ENCODE measurements at regions not wholly inside any gene's neighbourhood (a gene's known extent, or its start where the extent isn't known, plus 50 kb on each side); places are given as distances from the start of the nearest gene placed in this dataset.

- POLR2A ChIA-PET = no interaction called here
- H3K9me3 Mint-ChIP-seq (ENCODE audit: unreplicated experiment) = no peaks in the 10 kb centered on the region
- no TSS peak for BruUV-seq (replicated peaks)
These were observed 1022.7 kb upstream of the CITED2 start for GRCh38 chr6:140397106-140397505.

GRCh38 chr6:140393665-140394540 is 1019.5 kb upstream of the CITED2 start:
- peaks cover 3% of the 10 kb centered on the region for H3K27me3 Mint-ChIP-seq (ENCODE audit: insufficient read depth, unreplicated experiment)
- CTCF ChIA-PET = no interaction called here
- POLR2A ChIA-PET = no interaction called here
- DNase-seq = no peak
- no peaks in the 10 kb centered on the region for H3K4me1 Mint-ChIP-seq (ENCODE audit: low read depth, unreplicated experiment)
- intact Hi-C loops (cut with micrococcal nuclease; ENCODE audit: unreplicated experiment) = no loop called here
- H3K9me3 Mint-ChIP-seq (ENCODE audit: unreplicated experiment) = no peaks in the 10 kb centered on the region
- no peaks in the 10 kb centered on the region for H3K9me3 ChIP-seq
- no peak overlapping the region for H3K4me3 Mint-ChIP-seq (ENCODE audit: unreplicated experiment)
- TF ChIP-seq, protein P1, sequence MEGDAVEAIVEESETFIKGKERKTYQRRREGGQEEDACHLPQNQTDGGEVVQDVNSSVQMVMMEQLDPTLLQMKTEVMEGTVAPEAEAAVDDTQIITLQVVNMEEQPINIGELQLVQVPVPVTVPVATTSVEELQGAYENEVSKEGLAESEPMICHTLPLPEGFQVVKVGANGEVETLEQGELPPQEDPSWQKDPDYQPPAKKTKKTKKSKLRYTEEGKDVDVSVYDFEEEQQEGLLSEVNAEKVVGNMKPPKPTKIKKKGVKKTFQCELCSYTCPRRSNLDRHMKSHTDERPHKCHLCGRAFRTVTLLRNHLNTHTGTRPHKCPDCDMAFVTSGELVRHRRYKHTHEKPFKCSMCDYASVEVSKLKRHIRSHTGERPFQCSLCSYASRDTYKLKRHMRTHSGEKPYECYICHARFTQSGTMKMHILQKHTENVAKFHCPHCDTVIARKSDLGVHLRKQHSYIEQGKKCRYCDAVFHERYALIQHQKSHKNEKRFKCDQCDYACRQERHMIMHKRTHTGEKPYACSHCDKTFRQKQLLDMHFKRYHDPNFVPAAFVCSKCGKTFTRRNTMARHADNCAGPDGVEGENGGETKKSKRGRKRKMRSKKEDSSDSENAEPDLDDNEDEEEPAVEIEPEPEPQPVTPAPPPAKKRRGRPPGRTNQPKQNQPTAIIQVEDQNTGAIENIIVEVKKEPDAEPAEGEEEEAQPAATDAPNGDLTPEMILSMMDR (IDR thresholded peaks at IDR 0.05; ENCODE audit: insufficient read depth in 1 of 2, low read depth in 1 of 2, low read length in 1 of 2, severe bottlenecking in 1 of 2, unreplicated experiment in 1 of 2) = no peak
- H3K27me3 ChIP-seq (replicated peaks; ENCODE audit: control insufficient read depth, insufficient read depth, low read length) = no peaks in the 10 kb centered on the region
- H3K4me1 ChIP-seq = no peaks in the 10 kb centered on the region
- H3K27ac Mint-ChIP-seq (ENCODE audit: unreplicated experiment) = no peak overlapping the region
- no peaks in the 10 kb centered on the region for H3K36me3 ChIP-seq (ENCODE audit: control insufficient read depth, insufficient read depth, low read length)
- H3K4me3 ChIP-seq (ENCODE audit: low read depth, low read length) = no peak overlapping the region
- no TSS peak for BruUV-seq (replicated peaks)
- no peaks in the 10 kb centered on the region for H3K36me3 Mint-ChIP-seq (ENCODE audit: insufficient read depth, unreplicated experiment)

More at GRCh38 chr6:140397106-140397505, 1022.7 kb upstream of the CITED2 start:
- no peaks in the 10 kb centered on the region for H3K27me3 ChIP-seq (replicated peaks; ENCODE audit: control insufficient read depth, insufficient read depth, low read length)
- H3K4me3 ChIP-seq (ENCODE audit: low read depth, low read length) = no peak overlapping the region
- H3K9me3 ChIP-seq = no peaks in the 10 kb centered on the region
- no peak for DNase-seq
- intact Hi-C loops (cut with micrococcal nuclease; ENCODE audit: unreplicated experiment) = no loop called here
- H3K4me3 Mint-ChIP-seq (ENCODE audit: unreplicated experiment) = no peak overlapping the region
- TF ChIP-seq, protein P1 (IDR thresholded peaks at IDR 0.05; ENCODE audit: insufficient read depth in 1 of 2, low read depth in 1 of 2, low read length in 1 of 2, severe bottlenecking in 1 of 2, unreplicated experiment in 1 of 2) = no peak
- no peaks in the 10 kb centered on the region for H3K27me3 Mint-ChIP-seq (ENCODE audit: insufficient read depth, unreplicated experiment)
- H3K27ac Mint-ChIP-seq (ENCODE audit: unreplicated experiment) = no peak overlapping the region
- CTCF ChIA-PET = no interaction called here
- no peaks in the 10 kb centered on the region for H3K4me1 ChIP-seq
- H3K36me3 Mint-ChIP-seq (ENCODE audit: insufficient read depth, unreplicated experiment) = no peaks in the 10 kb centered on the region
- no peaks in the 10 kb centered on the region for H3K36me3 ChIP-seq (ENCODE audit: control insufficient read depth, insufficient read depth, low read length)
- H3K4me1 Mint-ChIP-seq (ENCODE audit: low read depth, unreplicated experiment) = no peaks in the 10 kb centered on the region

- no TSS peak for BruUV-seq (replicated peaks)
- Mint-ChIP-seq H3K27ac (ENCODE audit: unreplicated experiment) (no peak overlapping the region), H3K27me3 (ENCODE audit: insufficient read depth, unreplicated experiment) (peaks cover 3% of the 10 kb centered on the region), H3K36me3 (ENCODE audit: insufficient read depth, unreplicated experiment) (no peaks in the 10 kb centered on the region), H3K4me3 (ENCODE audit: unreplicated experiment) (no peak overlapping the region), H3K9me3 (ENCODE audit: unreplicated experiment) (peaks cover 19% of the 10 kb centered on the region), H3K4me1 (ENCODE audit: low read depth, unreplicated experiment) (no peaks in the 10 kb centered on the region)
- no peak overlapping the region for H3K4me3 ChIP-seq (ENCODE audit: low read depth, low read length)
- DNase-seq = no peak
- no peaks in the 10 kb centered on the region for H3K9me3 ChIP-seq
- TF ChIP-seq, protein P1 (IDR thresholded peaks at IDR 0.05; ENCODE audit: insufficient read depth in 1 of 2, low read depth in 1 of 2, low read length in 1 of 2, severe bottlenecking in 1 of 2, unreplicated experiment in 1 of 2) = no peak
- no peaks in the 10 kb centered on the region for H3K4me1 ChIP-seq
- ChIA-PET CTCF (no interaction called here), POLR2A (no interaction called here)
- intact Hi-C loops (cut with micrococcal nuclease; ENCODE audit: unreplicated experiment) = no loop called here
- no peaks in the 10 kb centered on the region for H3K27me3 ChIP-seq (replicated peaks; ENCODE audit: control insufficient read depth, insufficient read depth, low read length)
- no peaks in the 10 kb centered on the region for H3K36me3 ChIP-seq (ENCODE audit: control insufficient read depth, insufficient read depth, low read length)
These were observed 1014.4 kb upstream of the CITED2 start for GRCh38 chr6:140388815-140389214.
